ENCODE measurements at regions not wholly inside any gene's neighbourhood (a gene's known extent, or its start where the extent isn't known, plus 50 kb on each side); places are given as distances from the start of the nearest gene placed in this dataset.

DNA sequence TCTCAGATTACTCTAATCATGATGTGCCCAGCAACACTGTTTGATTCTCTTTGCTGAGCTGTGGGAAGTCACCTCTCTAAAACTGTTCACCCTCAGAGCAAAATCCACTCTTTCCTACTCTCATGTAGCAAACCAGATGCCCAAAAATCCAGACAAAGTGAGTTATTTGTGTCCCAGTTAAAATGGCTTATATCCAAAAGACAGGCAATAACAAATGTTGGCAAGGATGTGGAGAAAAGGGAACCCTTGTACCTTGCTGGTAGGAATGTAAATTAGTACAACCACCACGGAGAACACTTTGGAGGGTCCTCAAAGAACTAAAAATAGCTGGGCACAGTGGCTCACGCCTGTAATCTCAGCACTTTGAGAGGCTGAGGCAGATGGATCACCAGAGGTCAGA, 384.0 kb downstream of the HHIPL2 start:
- TF ChIP-seq CTCF (IDR thresholded peaks at IDR 0.05; ENCODE audit: low read length) (no peak), EZH2 (optimal IDR thresholded peaks at IDR 0.05; ENCODE audit: low read depth, low read length) (no peak)
